ENCODE measurements at regions not wholly inside any gene's neighbourhood (a gene's known extent, or its start where the extent isn't known, plus 50 kb on each side); places are given as distances from the start of the nearest gene placed in this dataset.

DNA sequence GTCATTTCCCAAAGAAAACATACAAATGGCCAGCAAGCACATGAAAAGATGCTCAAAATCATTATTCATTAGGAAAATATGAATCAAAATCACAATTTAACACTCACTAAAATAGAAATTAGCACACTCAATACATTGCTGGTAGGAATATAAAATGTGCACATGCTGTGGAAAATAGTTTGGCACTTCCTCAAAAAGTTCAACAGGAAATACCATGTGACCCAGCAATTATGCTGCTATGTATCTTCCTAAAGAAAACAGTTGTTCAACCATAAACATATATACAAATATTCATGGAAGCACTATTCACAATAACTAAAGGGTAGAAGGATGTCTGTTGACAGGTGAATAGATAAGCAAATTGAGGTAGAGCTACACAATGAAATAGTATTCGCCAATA lies 187.3 kb upstream of the SOX6 start:
- TF ChIP-seq CTCF (IDR thresholded peaks at IDR 0.05; ENCODE audit: low read length), result no peak
- no peak for TF ChIP-seq EZH2 (IDR thresholded peaks at IDR 0.05; ENCODE audit: borderline replicate concordance, low read length)

Data from OCI-LY1 (cell line).